HG03066 (cell line): ENCODE measurements at regions not wholly inside any gene's neighbourhood (a gene's known extent, or its start where the extent isn't known, plus 50 kb on each side); places are given as distances from the start of the nearest gene placed in this dataset.

Experiments used
- ATAC-seq: cut with Tn5 transposase; IDR thresholded peaks from one replicate; pipeline ENCODE4 v1.9.1; 2021; ENCODE audit warnings: low read depth; ENCODE audit not compliant: unreplicated experiment

GRCh38 chr1:38134294-38134755 lies 87.7 kb upstream of the POU3F1 start:
- ATAC-seq = no peak

GRCh38 chr1:38133756-38134155 lies 87.2 kb upstream of the POU3F1 start:
- no peak for ATAC-seq

- ATAC-seq = no peak
Measured at GRCh38 chr1:38133304-38133703, 86.7 kb upstream of the POU3F1 start.

GRCh38 chr1:38132681-38133080 lies 86.1 kb upstream of the POU3F1 start:
- ATAC-seq = no peak

GRCh38 chr1:38131024-38131585 lies 84.5 kb upstream of the POU3F1 start:
- ATAC-seq = no peak

GRCh38 chr1:38129971-38130370 lies 83.4 kb upstream of the POU3F1 start:
- ATAC-seq = no peak

GRCh38 chr1:38129473-38129872 lies 82.9 kb upstream of the POU3F1 start:
- ATAC-seq = no peak

- ATAC-seq = no peak
Measured at GRCh38 chr1:38128926-38129453, 82.4 kb upstream of the POU3F1 start.

GRCh38 chr1:38128511-38128910 lies 81.9 kb upstream of the POU3F1 start:
- no peak for ATAC-seq

GRCh38 chr1:38127428-38127827 lies 80.8 kb upstream of the POU3F1 start:
- ATAC-seq = no peak

GRCh38 chr1:38126970-38127369 lies 80.4 kb upstream of the POU3F1 start:
- no peak for ATAC-seq

- ATAC-seq = no peak
Measured at GRCh38 chr1:38125837-38126520, 79.4 kb upstream of the POU3F1 start.

GRCh38 chr1:38125016-38125415 lies 78.4 kb upstream of the POU3F1 start:
- no peak for ATAC-seq

- no peak for ATAC-seq
Measured at GRCh38 chr1:38123356-38124135, 77.0 kb upstream of the POU3F1 start.

- ATAC-seq = no peak
Measured at GRCh38 chr1:38121231-38121680, 74.7 kb upstream of the POU3F1 start.

GRCh38 chr1:38120552-38121230 lies 74.1 kb upstream of the POU3F1 start:
- ATAC-seq = no peak

GRCh38 chr1:38118976-38119375 lies 72.4 kb upstream of the POU3F1 start:
- no peak for ATAC-seq

- ATAC-seq = no peak
Measured at GRCh38 chr1:38117444-38117887, 70.9 kb upstream of the POU3F1 start.

GRCh38 chr1:38115682-38116202 lies 69.1 kb upstream of the POU3F1 start:
- no peak for ATAC-seq

- ATAC-seq = no peak
Measured at GRCh38 chr1:38115226-38115625, 68.6 kb upstream of the POU3F1 start.
